ENCODE measurements at regions not wholly inside any gene's neighbourhood (a gene's known extent, or its start where the extent isn't known, plus 50 kb on each side); places are given as distances from the start of the nearest gene placed in this dataset.

DNA sequence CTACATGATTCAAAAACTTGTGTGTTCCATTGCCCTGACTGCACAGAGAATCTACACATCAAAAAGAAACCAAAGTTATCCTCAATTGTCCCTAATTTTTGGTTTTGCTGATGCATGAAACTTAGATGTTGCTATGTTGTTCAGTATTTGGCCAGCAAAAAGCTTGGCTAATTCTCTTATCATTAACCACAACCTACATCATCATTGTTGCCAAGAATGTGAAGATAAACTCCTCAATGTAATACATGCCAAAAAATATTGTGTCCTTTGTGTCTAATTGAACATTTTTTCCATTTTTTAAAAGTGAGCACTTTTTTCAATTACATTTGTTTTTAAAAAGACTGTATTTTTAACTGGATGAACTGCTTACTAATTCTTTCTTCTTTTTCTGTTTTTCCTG, 268.0 kb upstream of the SEMA3D start:
- intact Hi-C loops (cut with micrococcal nuclease) = no loop called here
- Histone ChIP-seq H2AFZ (ENCODE audit: insufficient read depth, low read depth, low read length, poor library complexity, severe bottlenecking) (no peak overlapping the region), H3K27me3 (replicated peaks in 1 of 4; ENCODE audit: control extremely low read depth in 1 of 4, control insufficient read depth in 3 of 4, insufficient read depth in 4 of 4, low read length in 3 of 4) (no peaks in the 10 kb centered on the region), H3K4me3 (ENCODE audit: control extremely low read depth in 1 of 5, extremely low read depth in 1 of 5, insufficient read depth in 1 of 5, low read depth in 2 of 5, low read length in 4 of 5) (no peak overlapping the region), H3K9ac (ENCODE audit: low read length) (no peak overlapping the region), H3K36me3 (replicated peaks in 1 of 2; ENCODE audit: control extremely low read depth in 1 of 2, control insufficient read depth in 1 of 2, extremely low read depth in 1 of 2, insufficient read depth in 2 of 2, low read length in 1 of 2) (no peaks in the 10 kb centered on the region), H4K20me1 (ENCODE audit: control insufficient read depth, insufficient read depth, low read length, poor library complexity, severe bottlenecking) (no peaks in the 10 kb centered on the region), H3K27ac (ENCODE audit: low read length in 2 of 2) (no peak overlapping the region), H3K4me2 (replicated peaks; ENCODE audit: low read depth, low read length, poor library complexity, severe bottlenecking) (no peak overlapping the region), H3K79me2 (ENCODE audit: control insufficient read depth, insufficient read depth, low read length) (no peaks in the 10 kb centered on the region), H3K4me1 (ENCODE audit: control insufficient read depth in 2 of 2, insufficient read depth in 2 of 2, low read length in 2 of 2) (no peaks in the 10 kb centered on the region), H3K9me3 (ENCODE audit: control extremely low read depth in 1 of 3, control insufficient read depth in 2 of 3, insufficient read depth in 1 of 3, low read length in 2 of 3) (no peaks in the 10 kb centered on the region)
- ChIA-PET POLR2A (no interaction called here), CTCF (interaction anchor here (1.5 kb wide), 1 partner anchor 9 kb away, joined by 3 read pairs; no protein-coding TSS in a partner anchor)
- DNase-seq (no peak), ATAC-seq (ENCODE audit: low read depth) (no peak)
- no peaks in the 10 kb centered on the region for H3K27me3 Mint-ChIP-seq
- H3K27ac Mint-ChIP-seq = no peak overlapping the region
- no peak overlapping the region for H3K4me3 Mint-ChIP-seq
- no peaks in the 10 kb centered on the region for H3K9me3 Mint-ChIP-seq (ENCODE audit: insufficient read depth)
- no peaks in the 10 kb centered on the region for H3K4me1 Mint-ChIP-seq
- TF ChIP-seq EZH2 (IDR thresholded peaks at IDR 0.05; ENCODE audit: borderline replicate concordance, insufficient read depth, low read depth, low read length, poor library complexity, severe bottlenecking) = no peak
- TF ChIP-seq, protein P1, sequence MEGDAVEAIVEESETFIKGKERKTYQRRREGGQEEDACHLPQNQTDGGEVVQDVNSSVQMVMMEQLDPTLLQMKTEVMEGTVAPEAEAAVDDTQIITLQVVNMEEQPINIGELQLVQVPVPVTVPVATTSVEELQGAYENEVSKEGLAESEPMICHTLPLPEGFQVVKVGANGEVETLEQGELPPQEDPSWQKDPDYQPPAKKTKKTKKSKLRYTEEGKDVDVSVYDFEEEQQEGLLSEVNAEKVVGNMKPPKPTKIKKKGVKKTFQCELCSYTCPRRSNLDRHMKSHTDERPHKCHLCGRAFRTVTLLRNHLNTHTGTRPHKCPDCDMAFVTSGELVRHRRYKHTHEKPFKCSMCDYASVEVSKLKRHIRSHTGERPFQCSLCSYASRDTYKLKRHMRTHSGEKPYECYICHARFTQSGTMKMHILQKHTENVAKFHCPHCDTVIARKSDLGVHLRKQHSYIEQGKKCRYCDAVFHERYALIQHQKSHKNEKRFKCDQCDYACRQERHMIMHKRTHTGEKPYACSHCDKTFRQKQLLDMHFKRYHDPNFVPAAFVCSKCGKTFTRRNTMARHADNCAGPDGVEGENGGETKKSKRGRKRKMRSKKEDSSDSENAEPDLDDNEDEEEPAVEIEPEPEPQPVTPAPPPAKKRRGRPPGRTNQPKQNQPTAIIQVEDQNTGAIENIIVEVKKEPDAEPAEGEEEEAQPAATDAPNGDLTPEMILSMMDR (IDR thresholded peaks at IDR 0.05) = no peak

DNA sequence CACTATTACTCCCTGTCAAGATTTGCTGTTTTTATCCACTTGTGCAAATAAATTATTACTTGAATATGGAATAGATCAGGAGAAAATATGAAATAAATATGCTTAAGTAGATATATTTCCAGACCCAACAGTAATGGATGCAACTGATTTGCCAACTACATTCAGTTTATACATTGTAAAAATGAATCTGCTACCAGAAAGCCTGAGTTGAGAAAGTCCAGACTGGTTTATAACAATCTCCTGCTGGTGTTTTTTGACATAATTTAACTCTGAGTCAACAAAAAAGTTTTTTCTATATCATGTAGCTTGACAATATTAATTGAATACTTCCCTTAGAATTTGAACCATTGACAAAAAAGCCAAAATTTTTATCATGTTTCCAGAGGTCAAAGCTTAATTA, 265.8 kb upstream of the SEMA3D start:
- Mint-ChIP-seq H3K9me3 (ENCODE audit: insufficient read depth) (no peaks in the 10 kb centered on the region), H3K27ac (no peak overlapping the region), H3K4me1 (no peaks in the 10 kb centered on the region), H3K27me3 (no peaks in the 10 kb centered on the region), H3K4me3 (no peak overlapping the region)
- ATAC-seq (ENCODE audit: low read depth) (no peak), DNase-seq (no peak)
- TF ChIP-seq EZH2 (IDR thresholded peaks at IDR 0.05; ENCODE audit: borderline replicate concordance, insufficient read depth, low read depth, low read length, poor library complexity, severe bottlenecking) = no peak
- TF ChIP-seq, protein P1 (IDR thresholded peaks at IDR 0.05) = no peak
- Histone ChIP-seq H2AFZ (ENCODE audit: insufficient read depth, low read depth, low read length, poor library complexity, severe bottlenecking) (no peak overlapping the region), H3K27me3 (replicated peaks in 1 of 4; ENCODE audit: control extremely low read depth in 1 of 4, control insufficient read depth in 3 of 4, insufficient read depth in 4 of 4, low read length in 3 of 4) (no peaks in the 10 kb centered on the region), H3K4me1 (ENCODE audit: control insufficient read depth in 2 of 2, insufficient read depth in 2 of 2, low read length in 2 of 2) (no peaks in the 10 kb centered on the region), H3K4me3 (ENCODE audit: control extremely low read depth in 1 of 5, extremely low read depth in 1 of 5, insufficient read depth in 1 of 5, low read depth in 2 of 5, low read length in 4 of 5) (no peak overlapping the region), H3K79me2 (ENCODE audit: control insufficient read depth, insufficient read depth, low read length) (no peaks in the 10 kb centered on the region), H3K9ac (ENCODE audit: low read length) (no peak overlapping the region), H3K4me2 (replicated peaks; ENCODE audit: low read depth, low read length, poor library complexity, severe bottlenecking) (no peak overlapping the region), H3K36me3 (replicated peaks in 1 of 2; ENCODE audit: control extremely low read depth in 1 of 2, control insufficient read depth in 1 of 2, extremely low read depth in 1 of 2, insufficient read depth in 2 of 2, low read length in 1 of 2) (no peaks in the 10 kb centered on the region), H3K27ac (ENCODE audit: low read length in 2 of 2) (no peak overlapping the region), H3K9me3 (ENCODE audit: control extremely low read depth in 1 of 3, control insufficient read depth in 2 of 3, insufficient read depth in 1 of 3, low read length in 2 of 3) (no peaks in the 10 kb centered on the region), H4K20me1 (ENCODE audit: control insufficient read depth, insufficient read depth, low read length, poor library complexity, severe bottlenecking) (no peaks in the 10 kb centered on the region)
- POLR2A ChIA-PET = no interaction called here
- CTCF ChIA-PET = interaction anchor here (1.1 to 1.5 kb wide), 2 partner anchors 12 to 423 kb away, joined by 3 to 4 read pairs; no protein-coding TSS in a partner anchor
- intact Hi-C loops (cut with micrococcal nuclease) = no loop called here
